ENCODE measurements at regions not wholly inside any gene's neighbourhood (a gene's known extent, or its start where the extent isn't known, plus 50 kb on each side); places are given as distances from the start of the nearest gene placed in this dataset.

DNA sequence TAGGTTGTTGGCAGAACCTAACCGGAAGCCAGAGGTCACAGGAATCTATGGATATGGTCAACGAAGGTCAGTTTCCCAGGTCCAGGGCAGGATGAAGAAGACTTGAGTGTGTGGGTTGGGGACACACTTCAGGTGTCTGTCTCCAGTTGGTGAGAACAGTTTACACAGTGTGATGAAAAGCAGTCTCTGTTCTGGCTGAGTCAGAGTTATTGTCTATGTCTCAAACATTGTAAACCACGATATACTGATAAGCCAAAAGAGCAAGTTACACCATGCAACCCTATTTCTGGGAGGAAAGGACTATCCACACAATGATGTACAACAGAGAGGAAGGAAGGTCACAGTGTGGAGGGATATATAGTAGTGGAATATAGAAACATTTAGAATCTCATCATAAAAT, 187.1 kb upstream of the C1QTNF7 start:
- H3K4me3 ChIP-seq (ENCODE audit: low read depth, low read length), result no peak overlapping the region
- no peak for TF ChIP-seq CTCF (IDR thresholded peaks at IDR 0.05; ENCODE audit: insufficient read depth, low read depth, low read length)
- DNase-seq (ENCODE audit: low read depth), result peak; percentile 80

DNA sequence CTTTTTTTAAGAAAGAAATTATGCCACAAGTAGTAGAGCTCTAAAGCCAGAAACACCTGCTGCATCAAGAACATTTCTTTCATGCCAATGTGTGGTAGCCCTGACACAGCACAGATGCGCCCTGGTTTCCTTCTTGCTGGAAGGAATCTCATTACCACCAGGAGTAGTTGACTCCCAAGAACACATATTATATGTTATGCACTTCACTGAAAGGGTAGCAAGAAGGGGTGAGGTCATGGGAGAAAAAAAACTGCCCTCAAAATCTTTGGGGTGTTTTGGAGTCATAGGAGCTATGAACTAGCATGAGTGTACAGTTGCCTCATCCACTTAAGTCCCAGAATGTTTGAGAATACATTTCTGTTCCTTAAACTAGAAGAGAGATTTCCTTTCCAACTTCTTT, 185.8 kb upstream of the C1QTNF7 start:
- TF ChIP-seq CTCF (IDR thresholded peaks at IDR 0.05; ENCODE audit: insufficient read depth, low read depth, low read length), result no peak
- no peak for DNase-seq (ENCODE audit: low read depth)
- H3K4me3 ChIP-seq (ENCODE audit: low read depth, low read length), result no peak overlapping the region

DNA sequence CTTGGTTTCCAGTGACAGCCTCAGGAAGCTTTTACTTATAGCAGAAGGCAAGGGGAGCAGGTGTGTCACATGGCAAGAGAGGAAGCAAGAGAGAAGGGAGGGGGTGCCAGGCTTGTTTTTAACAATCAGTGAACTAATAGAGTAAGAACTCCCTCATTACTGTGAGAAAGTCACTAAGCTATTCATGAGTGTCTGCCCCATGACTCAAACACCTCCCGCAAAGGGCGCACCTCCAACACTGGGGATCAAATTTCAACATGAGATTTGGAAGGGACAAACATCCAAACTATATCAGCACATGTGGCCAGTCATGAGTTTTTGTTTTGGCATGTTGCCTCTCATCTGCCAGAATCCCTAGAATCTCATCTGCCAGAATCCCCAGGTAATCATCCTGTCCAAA, 183.5 kb upstream of the C1QTNF7 start:
- H3K4me3 ChIP-seq (ENCODE audit: low read depth, low read length), result no peak overlapping the region
- DNase-seq (ENCODE audit: low read depth), result peak; percentile 48
- TF ChIP-seq CTCF (IDR thresholded peaks at IDR 0.05; ENCODE audit: insufficient read depth, low read depth, low read length), result no peak

DNA sequence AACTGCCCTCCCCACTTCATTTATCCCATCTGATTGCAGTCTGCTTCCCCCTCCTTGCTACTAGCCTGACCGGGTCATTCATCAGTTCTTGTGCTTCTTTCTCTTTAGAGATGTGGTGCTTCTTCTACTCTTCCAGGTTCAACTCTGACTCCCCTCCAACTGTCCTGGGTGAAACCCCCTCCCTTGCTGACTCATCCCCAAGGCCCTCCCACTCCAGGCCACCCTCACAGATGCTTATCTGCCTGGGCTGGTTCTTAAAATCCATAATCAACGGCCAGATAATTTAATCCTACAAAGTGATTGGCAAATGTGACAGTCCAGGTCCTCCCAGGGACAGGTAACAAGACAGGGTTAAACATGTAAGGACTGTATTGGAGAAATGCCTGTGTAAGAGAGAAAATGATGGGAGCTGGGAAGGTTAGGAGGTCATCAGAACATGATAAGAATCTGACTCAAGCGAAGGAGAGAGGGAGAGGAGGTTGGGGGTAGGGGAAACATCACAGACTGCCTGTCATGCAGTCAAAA, 182.8 kb upstream of the C1QTNF7 start:
- H3K4me3 ChIP-seq (ENCODE audit: low read depth, low read length), result no peak overlapping the region

GRCh38 chr4:15250021-15250441, 177.8 kb upstream of the C1QTNF7 start:
- DNase-seq (ENCODE audit: low read depth), result no peak
- H3K4me3 ChIP-seq (ENCODE audit: low read depth, low read length), result no peak overlapping the region
- TF ChIP-seq CTCF (IDR thresholded peaks at IDR 0.05; ENCODE audit: insufficient read depth, low read depth, low read length), result no peak

More for the DNA sequence above, 182.8 kb upstream of the C1QTNF7 start:
- DNase-seq (ENCODE audit: low read depth), result no peak
- TF ChIP-seq CTCF (IDR thresholded peaks at IDR 0.05; ENCODE audit: insufficient read depth, low read depth, low read length), result no peak

DNA sequence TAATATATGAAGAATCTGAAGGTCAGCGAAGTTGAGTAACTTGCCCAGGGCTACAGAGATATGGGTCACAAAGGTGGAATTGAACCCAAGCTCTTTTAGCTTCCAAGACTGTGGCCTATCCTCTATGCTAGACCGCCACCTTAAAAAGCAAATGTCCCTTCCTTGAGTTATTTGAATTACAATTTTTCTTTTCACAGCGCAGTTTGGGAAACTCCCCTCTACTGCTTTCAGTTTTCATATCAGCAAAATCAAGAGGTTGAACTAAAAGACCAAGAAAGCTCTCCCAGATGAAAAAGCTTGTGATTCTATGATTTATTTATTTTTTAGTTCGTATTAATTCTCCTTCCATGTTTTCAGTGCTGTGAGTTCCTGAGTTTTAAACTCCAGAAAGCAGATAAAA, 174.5 kb upstream of the C1QTNF7 start:
- H3K4me3 ChIP-seq (ENCODE audit: low read depth, low read length), result no peak overlapping the region
- no peak for DNase-seq (ENCODE audit: low read depth)
- no peak for TF ChIP-seq CTCF (IDR thresholded peaks at IDR 0.05; ENCODE audit: insufficient read depth, low read depth, low read length)

GRCh38 chr4:15254236-15254880, 173.5 kb upstream of the C1QTNF7 start:
- DNase-seq (ENCODE audit: low read depth), result no peak
- no peak for TF ChIP-seq CTCF (IDR thresholded peaks at IDR 0.05; ENCODE audit: insufficient read depth, low read depth, low read length)
- H3K4me3 ChIP-seq (ENCODE audit: low read depth, low read length), result no peak overlapping the region
